PC-3 (cell line): ENCODE measurements at regions not wholly inside any gene's neighbourhood (a gene's known extent, or its start where the extent isn't known, plus 50 kb on each side); places are given as distances from the start of the nearest gene placed in this dataset.

Experiments
- EZH2 ChIP-seq: fragments of 300-600 bp; sonication (generic); IDR thresholded peaks from one replicate; pipeline ENCODE4 v1.6.1; 2017; ENCODE audit warnings: antibody characterized with exemption, mild to moderate bottlenecking, low read length; ENCODE audit not compliant: unreplicated experiment
- EZH2phosphoT487 ChIP-seq: fragments of 300-600 bp; sonication (generic); IDR thresholded peaks from 2 replicates; pipeline ENCODE4 v1.6.1; 2018; ENCODE audit warnings: mild to moderate bottlenecking, antibody characterized with exemption, low read length, borderline replicate concordance
- TF ChIP-seq, protein P1 (sequence below): fragments of 300-600 bp; sonication (generic); conservative IDR thresholded peaks from 2 replicates; pipeline ENCODE4 v1.5.1; 2017; ENCODE audit warnings: antibody characterized with exemption, low read depth, mild to moderate bottlenecking, low read length

DNA sequence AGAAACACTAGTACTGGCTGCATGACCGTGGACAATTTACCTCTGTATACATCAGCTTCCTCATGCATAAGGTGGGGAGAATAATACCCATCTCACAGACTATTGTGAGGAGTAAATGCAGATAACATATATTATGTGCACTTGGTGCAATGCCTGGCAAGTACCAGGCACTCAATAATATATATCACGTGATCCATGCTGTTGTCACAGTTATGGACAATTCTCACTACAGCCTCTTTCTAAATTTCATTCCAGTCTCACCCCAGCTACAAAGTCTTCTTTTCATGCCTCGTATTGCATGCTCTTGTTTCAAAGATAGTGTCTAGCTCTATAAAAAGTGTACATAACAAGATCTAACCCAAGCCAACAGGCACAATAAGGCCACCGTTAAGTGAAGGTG, 494.3 kb upstream of the ADAMTS9 start:
- TF ChIP-seq EZH2 (no peak), EZH2phosphoT487 (no peak)
- TF ChIP-seq, protein P1, sequence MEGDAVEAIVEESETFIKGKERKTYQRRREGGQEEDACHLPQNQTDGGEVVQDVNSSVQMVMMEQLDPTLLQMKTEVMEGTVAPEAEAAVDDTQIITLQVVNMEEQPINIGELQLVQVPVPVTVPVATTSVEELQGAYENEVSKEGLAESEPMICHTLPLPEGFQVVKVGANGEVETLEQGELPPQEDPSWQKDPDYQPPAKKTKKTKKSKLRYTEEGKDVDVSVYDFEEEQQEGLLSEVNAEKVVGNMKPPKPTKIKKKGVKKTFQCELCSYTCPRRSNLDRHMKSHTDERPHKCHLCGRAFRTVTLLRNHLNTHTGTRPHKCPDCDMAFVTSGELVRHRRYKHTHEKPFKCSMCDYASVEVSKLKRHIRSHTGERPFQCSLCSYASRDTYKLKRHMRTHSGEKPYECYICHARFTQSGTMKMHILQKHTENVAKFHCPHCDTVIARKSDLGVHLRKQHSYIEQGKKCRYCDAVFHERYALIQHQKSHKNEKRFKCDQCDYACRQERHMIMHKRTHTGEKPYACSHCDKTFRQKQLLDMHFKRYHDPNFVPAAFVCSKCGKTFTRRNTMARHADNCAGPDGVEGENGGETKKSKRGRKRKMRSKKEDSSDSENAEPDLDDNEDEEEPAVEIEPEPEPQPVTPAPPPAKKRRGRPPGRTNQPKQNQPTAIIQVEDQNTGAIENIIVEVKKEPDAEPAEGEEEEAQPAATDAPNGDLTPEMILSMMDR = no peak
